Prostate gland (tissue), 2 donors: ENCODE measurements at regions not wholly inside any gene's neighbourhood (a gene's known extent, or its start where the extent isn't known, plus 50 kb on each side); places are given as distances from the start of the nearest gene placed in this dataset.

Source experiments
- DNase-seq: peaks from one replicate; pipeline ENCODE4 v3.0.0-alpha.2; 2019; ENCODE audit warnings: low spot score
- H3K27ac ChIP-seq, 2 donors: fragments of 200-600 bp; sonication (generic); 2 replicates each; pipeline ENCODE4 v1.5.1; 2017 to 2019
- H3K27me3 ChIP-seq: fragments of 200-600 bp; sonication (generic); replicated peaks from 2 replicates; pipeline ENCODE4 v1.5.1; 2019; ENCODE audit not compliant: insufficient read depth
- H3K36me3 ChIP-seq, 2 donors: fragments of 200-600 bp; sonication (generic); 1 replicate in 1 of 2; 2 replicates in 1 of 2; pipeline versions ENCODE4 v1.5.1 to v1.8.1; 2017 to 2019
- H3K4me1 ChIP-seq: fragments of 200-600 bp; sonication (generic); replicated peaks from 2 replicates; pipeline ENCODE4 v1.5.1; 2019
- H3K4me3 ChIP-seq, 2 donors: fragments of 200-600 bp; sonication (generic); 2 replicates each; pipeline ENCODE4 v1.5.1; 2017 to 2019
- H3K9me3 ChIP-seq: fragments of 200-600 bp; sonication (generic); 2 replicates; pipeline ENCODE4 v1.5.1; 2017
- CTCF ChIP-seq, 4 experiments: fragments of 200-600 bp in 2 of 4; fragments of 450-650 bp in 2 of 4; sonication (generic) in 2 of 4; IDR thresholded peaks; 1 replicate in 3 of 4; 2 replicates in 1 of 4; pipeline ENCODE4 v1.5.1; 2016 to 2019; ENCODE audit warnings: antibody characterized with exemption in 4 of 4, mild to moderate bottlenecking in 2 of 4, moderate library complexity in 2 of 4
- POLR2A ChIP-seq: fragments of 450-650 bp; IDR thresholded peaks from one replicate; pipeline ENCODE4 v1.6.1; 2016; ENCODE audit warnings: antibody characterized with exemption, mild to moderate bottlenecking
- POLR2AphosphoS5 ChIP-seq: sonication (generic); formaldehyde crosslinking; IDR thresholded peaks from one replicate; pipeline ENCODE4 v1.6.1; 2017; ENCODE audit warnings: antibody characterized with exemption
- WGBS: methylation state at CpG from one replicate; pipeline ENCODE4 v1.1.5; 2018; 5-methylcytosine and 5-hydroxymethylcytosine counted together
- intact Hi-C: fragments of 100-400 bp; cut with DNase I; formaldehyde crosslinking; loops from one replicate; pipeline ENCODE4 v1.14.2; 2022

DNA sequence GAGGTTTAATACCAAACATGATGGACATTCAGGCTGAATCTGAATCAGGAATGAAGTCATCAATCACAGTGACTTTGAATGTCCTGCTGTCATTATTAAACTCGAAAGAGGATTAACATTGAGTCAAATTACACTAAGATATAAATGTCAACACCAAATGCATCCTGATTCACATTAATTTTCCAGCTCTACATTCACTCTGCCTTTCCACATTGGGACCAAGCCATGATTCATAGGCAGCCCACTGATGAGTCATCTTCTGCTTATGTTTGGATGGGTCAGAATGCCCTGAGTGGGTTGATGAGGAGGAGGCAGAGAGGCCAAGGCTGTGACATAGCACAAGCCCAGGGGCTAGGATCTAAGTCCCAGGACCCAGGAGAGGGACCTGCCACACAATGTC lies 247.6 kb upstream of the RPS6KA3 start:
- Histone ChIP-seq H3K27ac (no peak overlapping the region), H3K4me1 (no peaks in the 10 kb centered on the region), H3K9me3 (no peaks in the 10 kb centered on the region), H3K36me3 (no peaks in the 10 kb centered on the region), H3K27me3 (no peaks in the 10 kb centered on the region), H3K4me3 (no peak overlapping the region)
- no peak for DNase-seq
- 40% methylated on average over 1 of the region's 1 CpG for whole genome bisulfite sequencing
- TF ChIP-seq POLR2AphosphoS5: no peak
- TF ChIP-seq POLR2A: no peak
- no peak for TF ChIP-seq CTCF (IDR thresholded peaks at IDR 0.05)
- intact Hi-C loops: no loop called here

GRCh38 chrX:20513185-20513584 lies 246.5 kb upstream of the RPS6KA3 start:
- no peak for DNase-seq
- WGBS: 69% methylated on average over 3 of the region's 3 CpGs
- Histone ChIP-seq H3K27me3 (no peaks in the 10 kb centered on the region), H3K36me3 (no peaks in the 10 kb centered on the region), H3K27ac (no peak overlapping the region), H3K4me3 (no peak overlapping the region), H3K9me3 (no peaks in the 10 kb centered on the region), H3K4me1 (no peaks in the 10 kb centered on the region)
- intact Hi-C loops: no loop called here
- TF ChIP-seq CTCF (IDR thresholded peaks at IDR 0.05) (no peak), POLR2AphosphoS5 (no peak), POLR2A (no peak)

GRCh38 chrX:20511792-20512191 lies 245.1 kb upstream of the RPS6KA3 start:
- no peak for DNase-seq
- no peak overlapping the region for H3K27ac ChIP-seq
- intact Hi-C loops: no loop called here
- H3K9me3 ChIP-seq: no peaks in the 10 kb centered on the region
- H3K27me3 ChIP-seq: no peaks in the 10 kb centered on the region
- no peaks in the 10 kb centered on the region for H3K4me1 ChIP-seq
- 57% methylated on average over 5 of the region's 5 CpGs for WGBS
- H3K36me3 ChIP-seq: no peaks in the 10 kb centered on the region
- TF ChIP-seq POLR2AphosphoS5 (no peak), CTCF (IDR thresholded peaks at IDR 0.05) (no peak), POLR2A (no peak)
- no peak overlapping the region for H3K4me3 ChIP-seq

DNA sequence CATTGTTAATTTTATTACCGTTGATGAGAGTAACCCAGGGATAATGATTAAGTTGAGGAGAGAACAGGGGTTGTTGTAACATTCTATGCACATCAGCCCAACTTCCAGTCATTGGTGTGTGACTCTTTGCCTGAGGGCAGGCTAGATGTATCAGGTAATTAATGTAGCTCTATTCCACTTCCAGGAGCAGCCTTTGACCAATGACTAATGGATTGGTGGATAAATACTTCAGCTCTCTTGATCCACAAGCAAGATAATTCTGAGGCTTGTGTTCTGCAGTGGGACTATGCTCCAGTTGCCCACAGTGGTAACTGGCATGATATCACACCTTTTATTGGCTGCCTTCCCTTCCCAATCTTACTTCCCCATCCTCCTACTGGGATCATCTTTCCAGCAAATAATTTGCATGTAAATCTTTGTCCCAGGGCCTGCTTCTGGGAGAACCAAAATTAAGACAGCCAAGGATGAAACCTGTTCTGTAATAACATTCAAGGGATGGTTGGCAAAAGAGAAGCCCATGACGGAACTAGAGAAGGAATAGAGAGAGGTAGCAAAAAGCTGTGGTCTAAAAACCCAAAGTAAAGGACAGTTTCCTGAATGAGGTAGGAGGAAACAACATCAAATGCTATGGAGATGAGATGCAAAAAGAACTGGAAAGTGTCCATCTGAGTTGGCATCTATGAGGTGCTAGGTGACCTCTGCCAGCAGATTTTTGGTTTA lies 241.4 kb upstream of the RPS6KA3 start:
- intact Hi-C loops: no loop called here
- no peak overlapping the region for H3K4me3 ChIP-seq
- TF ChIP-seq POLR2A (no peak), POLR2AphosphoS5 (no peak), CTCF (IDR thresholded peaks at IDR 0.05) (no peak)
- H3K4me1 ChIP-seq: no peaks in the 10 kb centered on the region
- DNase-seq: no peak
- no peak overlapping the region for H3K27ac ChIP-seq
- no peaks in the 10 kb centered on the region for H3K36me3 ChIP-seq
- WGBS: 100% methylated on average over 2 of the region's 2 CpGs
- H3K27me3 ChIP-seq: no peaks in the 10 kb centered on the region
- no peaks in the 10 kb centered on the region for H3K9me3 ChIP-seq

GRCh38 chrX:20506739-20507138 lies 240.0 kb upstream of the RPS6KA3 start:
- Histone ChIP-seq H3K4me1 (no peaks in the 10 kb centered on the region), H3K9me3 (no peaks in the 10 kb centered on the region), H3K27ac (no peak overlapping the region), H3K27me3 (no peaks in the 10 kb centered on the region), H3K4me3 (no peak overlapping the region), H3K36me3 (no peaks in the 10 kb centered on the region)
- DNase-seq: no peak
- TF ChIP-seq POLR2A (no peak), CTCF (IDR thresholded peaks at IDR 0.05) (no peak), POLR2AphosphoS5 (no peak)
- intact Hi-C loops: no loop called here
